ENCODE measurements at regions not wholly inside any gene's neighbourhood (a gene's known extent, or its start where the extent isn't known, plus 50 kb on each side); places are given as distances from the start of the nearest gene placed in this dataset.

DNA sequence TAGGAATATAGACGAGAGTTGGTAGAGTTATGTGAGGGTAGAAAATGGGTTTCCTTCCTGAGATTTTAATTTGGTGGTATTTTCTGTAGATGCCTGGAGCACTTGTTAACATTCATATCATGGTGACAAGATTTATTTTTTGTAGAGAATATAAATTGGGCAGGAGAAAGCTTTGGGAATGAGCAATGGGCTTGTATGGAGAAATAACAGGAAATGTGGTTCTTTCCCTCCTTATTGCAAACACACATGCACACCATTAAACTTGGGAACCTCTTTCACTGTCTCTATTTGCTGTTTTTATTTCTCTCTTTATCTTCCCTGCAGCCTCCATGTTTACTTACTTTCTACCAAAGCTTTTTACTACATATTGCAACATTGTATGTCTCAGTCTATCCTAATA, 1653.6 kb downstream of the OLFM4 start:
- TF ChIP-seq, protein P1, sequence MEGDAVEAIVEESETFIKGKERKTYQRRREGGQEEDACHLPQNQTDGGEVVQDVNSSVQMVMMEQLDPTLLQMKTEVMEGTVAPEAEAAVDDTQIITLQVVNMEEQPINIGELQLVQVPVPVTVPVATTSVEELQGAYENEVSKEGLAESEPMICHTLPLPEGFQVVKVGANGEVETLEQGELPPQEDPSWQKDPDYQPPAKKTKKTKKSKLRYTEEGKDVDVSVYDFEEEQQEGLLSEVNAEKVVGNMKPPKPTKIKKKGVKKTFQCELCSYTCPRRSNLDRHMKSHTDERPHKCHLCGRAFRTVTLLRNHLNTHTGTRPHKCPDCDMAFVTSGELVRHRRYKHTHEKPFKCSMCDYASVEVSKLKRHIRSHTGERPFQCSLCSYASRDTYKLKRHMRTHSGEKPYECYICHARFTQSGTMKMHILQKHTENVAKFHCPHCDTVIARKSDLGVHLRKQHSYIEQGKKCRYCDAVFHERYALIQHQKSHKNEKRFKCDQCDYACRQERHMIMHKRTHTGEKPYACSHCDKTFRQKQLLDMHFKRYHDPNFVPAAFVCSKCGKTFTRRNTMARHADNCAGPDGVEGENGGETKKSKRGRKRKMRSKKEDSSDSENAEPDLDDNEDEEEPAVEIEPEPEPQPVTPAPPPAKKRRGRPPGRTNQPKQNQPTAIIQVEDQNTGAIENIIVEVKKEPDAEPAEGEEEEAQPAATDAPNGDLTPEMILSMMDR (IDR thresholded peaks at IDR 0.05), result no peak
- no peak for TF ChIP-seq POLR2A (IDR thresholded peaks at IDR 0.05)

All from thyroid gland (tissue), 4 donors.